ENCODE measurements at regions not wholly inside any gene's neighbourhood (a gene's known extent, or its start where the extent isn't known, plus 50 kb on each side); places are given as distances from the start of the nearest gene placed in this dataset.

DNA sequence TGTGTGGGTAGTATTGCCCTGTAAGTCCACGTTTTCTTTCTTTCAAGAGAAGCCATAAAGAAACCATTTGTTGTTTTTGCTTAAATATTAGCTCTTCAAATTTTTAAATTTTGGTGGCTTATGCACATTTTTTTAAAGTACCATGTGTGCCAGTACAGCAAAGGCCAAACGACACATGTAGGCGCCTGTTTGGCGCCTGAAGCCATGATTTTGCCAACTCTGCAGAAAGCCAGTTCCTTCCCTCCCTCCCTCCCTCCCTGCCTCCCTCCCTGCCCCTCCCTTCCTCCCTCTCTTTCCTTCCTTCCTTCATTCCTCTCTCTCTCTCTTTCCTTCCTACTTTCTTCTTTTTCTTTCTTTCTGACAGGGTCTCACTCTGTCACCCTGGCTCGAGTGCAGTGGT is 65.9 kb upstream of the LIMCH1 start:
- TF ChIP-seq CTCF (IDR thresholded peaks at IDR 0.05; ENCODE audit: control extremely low read depth, extremely low read depth): no peak
- Histone ChIP-seq H3K9me3 (ENCODE audit: control insufficient read depth in 4 of 4, insufficient read depth in 3 of 4, low read length in 3 of 4) (no peaks in the 10 kb centered on the region), H3K9ac (ENCODE audit: insufficient read depth in 1 of 2, low read length in 2 of 2) (no peak overlapping the region), H3K27me3 (ENCODE audit: control insufficient read depth in 3 of 3, insufficient read depth in 3 of 3, low read length in 2 of 3) (no peaks in the 10 kb centered on the region), H3K27ac (ENCODE audit: low read depth in 1 of 2, low read length in 1 of 2) (no peak overlapping the region), H3K4me1 (ENCODE audit: control insufficient read depth in 5 of 5, insufficient read depth in 5 of 5, low read length in 5 of 5) (peaks cover 2 to 19% (median 9%) of the 10 kb centered on the region in 5 donors), H3K36me3 (ENCODE audit: control insufficient read depth in 4 of 4, insufficient read depth in 4 of 4, low read length in 4 of 4) (no peaks in the 10 kb centered on the region), H3K4me3 (no peak overlapping the region)
- WGBS, 2 donors: 78 to 87% methylated on average over 5 of the region's 5 CpGs
- DNase-seq (no peak), ATAC-seq (ENCODE audit: insufficient read depth, low FRiP score) (no peak)

DNA sequence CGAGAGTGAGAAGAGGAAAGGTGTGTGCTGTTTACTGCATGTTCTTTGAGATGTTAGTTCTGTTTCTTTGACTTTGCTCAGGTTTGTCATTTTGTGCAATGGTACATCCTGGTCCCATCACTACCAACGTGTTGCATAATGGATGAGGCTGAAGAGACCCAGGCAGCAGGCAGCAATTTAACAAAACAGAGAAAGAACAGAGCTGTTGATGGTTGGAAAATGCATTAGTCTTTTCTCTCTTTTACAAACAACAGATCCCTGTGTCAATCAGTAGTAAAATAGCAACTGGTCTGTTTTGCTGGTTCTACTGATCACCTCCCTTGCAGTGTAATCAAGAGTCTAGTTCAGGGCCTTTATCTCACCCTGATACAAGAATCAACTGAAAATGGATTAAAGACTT is 64.8 kb upstream of the LIMCH1 start:
- no peak overlapping the region for H3K27ac ChIP-seq (ENCODE audit: low read depth in 1 of 2, low read length in 1 of 2)
- no peak for DNase-seq
- no peak for ATAC-seq (ENCODE audit: insufficient read depth, low FRiP score)
- peaks cover 2 to 20% (median 9%) of the 10 kb centered on the region in 5 donors for H3K4me1 ChIP-seq (ENCODE audit: control insufficient read depth in 5 of 5, insufficient read depth in 5 of 5, low read length in 5 of 5)
- H3K4me3 ChIP-seq: no peak overlapping the region
- no peaks in the 10 kb centered on the region for H3K36me3 ChIP-seq (ENCODE audit: control insufficient read depth in 4 of 4, insufficient read depth in 4 of 4, low read length in 4 of 4)
- H3K27me3 ChIP-seq (ENCODE audit: control insufficient read depth in 3 of 3, insufficient read depth in 3 of 3, low read length in 2 of 3): no peaks in the 10 kb centered on the region
- no peaks in the 10 kb centered on the region for H3K9me3 ChIP-seq (ENCODE audit: control insufficient read depth in 4 of 4, insufficient read depth in 3 of 4, low read length in 3 of 4)
- TF ChIP-seq CTCF (IDR thresholded peaks at IDR 0.05; ENCODE audit: control extremely low read depth, extremely low read depth): no peak
- 76 to 83% methylated on average over 2 of the region's 2 CpGs for WGBS, 2 donors
- H3K9ac ChIP-seq (ENCODE audit: insufficient read depth in 1 of 2, low read length in 2 of 2): no peak overlapping the region

GRCh38 chr4:41475402-41475801 is 62.6 kb upstream of the LIMCH1 start:
- no peak overlapping the region for H3K4me3 ChIP-seq
- no peak overlapping the region for H3K9ac ChIP-seq (ENCODE audit: insufficient read depth in 1 of 2, low read length in 2 of 2)
- H3K9me3 ChIP-seq (ENCODE audit: control insufficient read depth in 4 of 4, insufficient read depth in 3 of 4, low read length in 3 of 4): no peaks in the 10 kb centered on the region
- no peak for DNase-seq
- H3K4me1 ChIP-seq (ENCODE audit: control insufficient read depth in 5 of 5, insufficient read depth in 5 of 5, low read length in 5 of 5): peaks cover 2 to 14% (median 6%) of the 10 kb centered on the region in 5 donors
- 88% methylated on average over 1 of the region's 1 CpG for WGBS, 2 donors
- H3K36me3 ChIP-seq (ENCODE audit: control insufficient read depth in 4 of 4, insufficient read depth in 4 of 4, low read length in 4 of 4): no peaks in the 10 kb centered on the region
- no peak overlapping the region for H3K27ac ChIP-seq (ENCODE audit: low read depth in 1 of 2, low read length in 1 of 2)
- no peaks in the 10 kb centered on the region for H3K27me3 ChIP-seq (ENCODE audit: control insufficient read depth in 3 of 3, insufficient read depth in 3 of 3, low read length in 2 of 3)
- ATAC-seq (ENCODE audit: insufficient read depth, low FRiP score): no peak
- no peak for TF ChIP-seq CTCF (IDR thresholded peaks at IDR 0.05; ENCODE audit: control extremely low read depth, extremely low read depth)

DNA sequence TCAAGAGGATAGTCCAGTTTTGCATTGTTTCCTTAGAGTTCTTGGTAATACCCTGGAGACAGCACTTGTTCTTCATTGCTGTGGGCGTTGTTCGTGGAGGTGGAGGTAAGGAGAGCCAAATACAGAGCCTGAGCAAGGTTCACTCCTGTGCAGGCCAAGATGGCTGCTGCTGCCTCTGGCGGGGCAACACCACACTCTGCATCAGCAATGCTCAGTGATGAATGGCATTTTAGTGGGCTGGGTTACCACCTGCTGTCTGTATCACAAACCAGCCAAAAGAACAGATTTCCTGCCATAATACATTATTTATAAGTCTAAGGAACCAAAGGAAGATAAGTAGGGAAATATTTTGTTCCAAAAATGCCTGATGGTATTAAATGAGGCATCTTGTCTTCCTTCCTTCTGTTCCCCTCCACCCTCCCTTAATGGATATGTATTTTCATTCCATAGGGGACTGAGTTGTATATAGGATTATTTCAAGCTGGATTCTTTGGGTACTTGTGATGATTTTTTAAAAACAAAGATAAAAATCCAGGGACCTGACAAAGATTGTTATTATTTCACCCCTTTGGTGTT is 61.6 kb upstream of the LIMCH1 start:
- 92 to 96% methylated on average over 3 of the region's 3 CpGs for WGBS, 2 donors

More for the DNA sequence above, 61.6 kb upstream of the LIMCH1 start:
- Histone ChIP-seq H3K9ac (ENCODE audit: insufficient read depth in 1 of 2, low read length in 2 of 2) (no peak overlapping the region), H3K4me3 (no peak overlapping the region), H3K9me3 (ENCODE audit: control insufficient read depth in 4 of 4, insufficient read depth in 3 of 4, low read length in 3 of 4) (no peaks in the 10 kb centered on the region), H3K36me3 (ENCODE audit: control insufficient read depth in 4 of 4, insufficient read depth in 4 of 4, low read length in 4 of 4) (no peaks in the 10 kb centered on the region), H3K27me3 (ENCODE audit: control insufficient read depth in 3 of 3, insufficient read depth in 3 of 3, low read length in 2 of 3) (no peaks in the 10 kb centered on the region), H3K27ac (ENCODE audit: low read depth in 1 of 2, low read length in 1 of 2) (peak overlapping the region in 1 of 2 donors; percentile 63), H3K4me1 (ENCODE audit: control insufficient read depth in 5 of 5, insufficient read depth in 5 of 5, low read length in 5 of 5) (peaks cover 3 to 10% (median 4%) of the 10 kb centered on the region in 5 donors)
- DNase-seq (no peak), ATAC-seq (ENCODE audit: insufficient read depth, low FRiP score) (no peak)
- TF ChIP-seq CTCF (IDR thresholded peaks at IDR 0.05; ENCODE audit: control extremely low read depth, extremely low read depth): no peak
